ENCODE measurements at regions not wholly inside any gene's neighbourhood (a gene's known extent, or its start where the extent isn't known, plus 50 kb on each side); places are given as distances from the start of the nearest gene placed in this dataset.
A peak's percentile ranks its signal among the peaks of the same experiment; 100 is the strongest.

DNA sequence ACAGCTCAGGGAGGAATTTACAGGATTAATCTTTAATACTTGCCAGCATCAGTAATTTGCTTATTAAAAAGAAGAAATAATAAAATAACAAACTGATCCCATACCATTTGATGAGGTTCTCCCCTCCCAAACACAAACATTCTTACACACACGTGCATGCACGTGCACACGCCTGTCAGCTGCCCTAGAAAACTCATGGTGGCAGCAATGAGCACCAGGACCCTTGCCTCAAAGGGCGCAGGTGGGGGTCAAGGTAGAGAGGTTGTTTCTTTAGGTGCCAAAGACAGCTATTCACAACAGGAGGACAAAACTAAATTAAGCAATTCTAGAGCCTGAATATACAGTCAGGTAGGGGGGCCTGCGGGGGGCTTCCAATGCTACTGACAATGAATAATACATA, 219.3 kb downstream of the BUD13 start:
- Histone ChIP-seq H3K9me2 (ENCODE audit: insufficient read depth) (no peaks in the 10 kb centered on the region), H4K20me1 (replicated peaks; ENCODE audit: insufficient read depth) (no peaks in the 10 kb centered on the region), H2AFZ (no peak overlapping the region), H3K36me3 (ENCODE audit: insufficient read depth) (no peaks in the 10 kb centered on the region), H3K79me2 (replicated peaks; ENCODE audit: insufficient read depth) (no peaks in the 10 kb centered on the region), H3F3A (replicated peaks; ENCODE audit: low read depth) (no peaks in the 10 kb centered on the region), H3K4me2 (no peak overlapping the region), H3K4me1 (ENCODE audit: insufficient read depth) (no peaks in the 10 kb centered on the region), H3K27ac (ENCODE audit: low read depth) (no peak overlapping the region), H3K4me3 (no peak overlapping the region), H3K27me3 (ENCODE audit: insufficient read depth) (no peaks in the 10 kb centered on the region)
- no peak for DNase-seq (ENCODE audit: low spot score)
- no peak overlapping the region for H3K4me3 Mint-ChIP-seq
- ATAC-seq, result no peak; the same call in 2 of the 3 replicates
- H3K36me3 Mint-ChIP-seq (ENCODE audit: low read depth), result no peaks in the 10 kb centered on the region; the same call in 2 of the 3 replicates
- peaks cover 7% of the 10 kb centered on the region; the same call in 2 of the 3 replicates for H3K9me3 Mint-ChIP-seq
- TF ChIP-seq ETS1 (IDR thresholded peaks at IDR 0.05), result no peak
- no peak for TF ChIP-seq EZH2 (IDR thresholded peaks at IDR 0.05; ENCODE audit: low read depth, unreplicated experiment)
- peak; percentile 34 to 56; a peak in 3 of 4 replicates for TF ChIP-seq CTCF (conservative IDR thresholded peaks at IDR 0.05; ENCODE audit: low read depth in 2 of 2)
- no peaks in the 10 kb centered on the region; the same call in 2 of the 3 replicates for H3K4me1 Mint-ChIP-seq
- no peak overlapping the region for H3K27ac Mint-ChIP-seq
- H3K27me3 Mint-ChIP-seq (ENCODE audit: insufficient read depth, low read depth, poor library complexity), result peaks cover 13% of the 10 kb centered on the region

DNA sequence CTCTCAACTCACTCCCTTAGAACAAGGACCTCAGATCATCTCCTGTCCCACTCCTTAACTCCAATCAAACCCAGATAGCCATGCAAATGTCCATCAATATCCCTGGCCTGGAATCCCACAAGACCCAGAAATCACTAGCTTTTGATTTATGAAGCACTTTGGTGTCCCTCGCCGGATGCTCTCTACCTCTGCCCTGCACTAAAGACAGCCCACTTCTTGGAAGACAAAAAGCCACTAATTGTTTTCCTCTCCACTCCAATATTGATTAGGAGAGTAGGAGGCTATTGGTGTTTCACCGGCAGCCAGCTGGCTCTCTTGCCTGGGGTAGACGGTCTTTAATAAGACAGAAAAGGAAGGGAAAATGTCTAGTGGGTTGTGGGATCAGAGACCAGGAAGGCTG, 221.2 kb downstream of the BUD13 start:
- DNase-seq (ENCODE audit: low spot score), result no peak
- ATAC-seq, result no peak
- Mint-ChIP-seq H3K4me1 (peaks cover 4% of the 10 kb centered on the region; the same call in 1 of the 3 replicates), H3K36me3 (ENCODE audit: low read depth) (no peaks in the 10 kb centered on the region; the same call in 2 of the 3 replicates), H3K27ac (no peak overlapping the region), H3K27me3 (ENCODE audit: insufficient read depth, low read depth, poor library complexity) (peaks cover 11% of the 10 kb centered on the region), H3K9me3 (peaks cover 7% of the 10 kb centered on the region; the same call in 2 of the 3 replicates), H3K4me3 (no peak overlapping the region)
- Histone ChIP-seq H4K20me1 (replicated peaks; ENCODE audit: insufficient read depth) (no peaks in the 10 kb centered on the region), H3F3A (replicated peaks; ENCODE audit: low read depth) (no peaks in the 10 kb centered on the region), H3K79me2 (replicated peaks; ENCODE audit: insufficient read depth) (no peaks in the 10 kb centered on the region), H3K4me3 (no peak overlapping the region), H3K9me2 (ENCODE audit: insufficient read depth) (peaks cover 6% of the 10 kb centered on the region; the same call in 1 of the 2 replicates), H2AFZ (no peak overlapping the region), H3K27me3 (ENCODE audit: insufficient read depth) (no peaks in the 10 kb centered on the region), H3K4me2 (no peak overlapping the region), H3K27ac (ENCODE audit: low read depth) (no peak overlapping the region), H3K4me1 (ENCODE audit: insufficient read depth) (no peaks in the 10 kb centered on the region), H3K36me3 (ENCODE audit: insufficient read depth) (no peaks in the 10 kb centered on the region)
- TF ChIP-seq ZNF114 (CRISPR knock-in tag; IDR thresholded peaks at IDR 0.05), result no peak
- no peak for TF ChIP-seq NANOG (IDR thresholded peaks at IDR 0.05; ENCODE audit: borderline replicate concordance)
- no peak for TF ChIP-seq CREB1 (CRISPR knock-in tag; IDR thresholded peaks at IDR 0.05; ENCODE audit: low read depth)
- TF ChIP-seq ZNF331 (CRISPR knock-in tag; IDR thresholded peaks at IDR 0.05; ENCODE audit: low read depth), result no peak
- TF ChIP-seq, protein P1, sequence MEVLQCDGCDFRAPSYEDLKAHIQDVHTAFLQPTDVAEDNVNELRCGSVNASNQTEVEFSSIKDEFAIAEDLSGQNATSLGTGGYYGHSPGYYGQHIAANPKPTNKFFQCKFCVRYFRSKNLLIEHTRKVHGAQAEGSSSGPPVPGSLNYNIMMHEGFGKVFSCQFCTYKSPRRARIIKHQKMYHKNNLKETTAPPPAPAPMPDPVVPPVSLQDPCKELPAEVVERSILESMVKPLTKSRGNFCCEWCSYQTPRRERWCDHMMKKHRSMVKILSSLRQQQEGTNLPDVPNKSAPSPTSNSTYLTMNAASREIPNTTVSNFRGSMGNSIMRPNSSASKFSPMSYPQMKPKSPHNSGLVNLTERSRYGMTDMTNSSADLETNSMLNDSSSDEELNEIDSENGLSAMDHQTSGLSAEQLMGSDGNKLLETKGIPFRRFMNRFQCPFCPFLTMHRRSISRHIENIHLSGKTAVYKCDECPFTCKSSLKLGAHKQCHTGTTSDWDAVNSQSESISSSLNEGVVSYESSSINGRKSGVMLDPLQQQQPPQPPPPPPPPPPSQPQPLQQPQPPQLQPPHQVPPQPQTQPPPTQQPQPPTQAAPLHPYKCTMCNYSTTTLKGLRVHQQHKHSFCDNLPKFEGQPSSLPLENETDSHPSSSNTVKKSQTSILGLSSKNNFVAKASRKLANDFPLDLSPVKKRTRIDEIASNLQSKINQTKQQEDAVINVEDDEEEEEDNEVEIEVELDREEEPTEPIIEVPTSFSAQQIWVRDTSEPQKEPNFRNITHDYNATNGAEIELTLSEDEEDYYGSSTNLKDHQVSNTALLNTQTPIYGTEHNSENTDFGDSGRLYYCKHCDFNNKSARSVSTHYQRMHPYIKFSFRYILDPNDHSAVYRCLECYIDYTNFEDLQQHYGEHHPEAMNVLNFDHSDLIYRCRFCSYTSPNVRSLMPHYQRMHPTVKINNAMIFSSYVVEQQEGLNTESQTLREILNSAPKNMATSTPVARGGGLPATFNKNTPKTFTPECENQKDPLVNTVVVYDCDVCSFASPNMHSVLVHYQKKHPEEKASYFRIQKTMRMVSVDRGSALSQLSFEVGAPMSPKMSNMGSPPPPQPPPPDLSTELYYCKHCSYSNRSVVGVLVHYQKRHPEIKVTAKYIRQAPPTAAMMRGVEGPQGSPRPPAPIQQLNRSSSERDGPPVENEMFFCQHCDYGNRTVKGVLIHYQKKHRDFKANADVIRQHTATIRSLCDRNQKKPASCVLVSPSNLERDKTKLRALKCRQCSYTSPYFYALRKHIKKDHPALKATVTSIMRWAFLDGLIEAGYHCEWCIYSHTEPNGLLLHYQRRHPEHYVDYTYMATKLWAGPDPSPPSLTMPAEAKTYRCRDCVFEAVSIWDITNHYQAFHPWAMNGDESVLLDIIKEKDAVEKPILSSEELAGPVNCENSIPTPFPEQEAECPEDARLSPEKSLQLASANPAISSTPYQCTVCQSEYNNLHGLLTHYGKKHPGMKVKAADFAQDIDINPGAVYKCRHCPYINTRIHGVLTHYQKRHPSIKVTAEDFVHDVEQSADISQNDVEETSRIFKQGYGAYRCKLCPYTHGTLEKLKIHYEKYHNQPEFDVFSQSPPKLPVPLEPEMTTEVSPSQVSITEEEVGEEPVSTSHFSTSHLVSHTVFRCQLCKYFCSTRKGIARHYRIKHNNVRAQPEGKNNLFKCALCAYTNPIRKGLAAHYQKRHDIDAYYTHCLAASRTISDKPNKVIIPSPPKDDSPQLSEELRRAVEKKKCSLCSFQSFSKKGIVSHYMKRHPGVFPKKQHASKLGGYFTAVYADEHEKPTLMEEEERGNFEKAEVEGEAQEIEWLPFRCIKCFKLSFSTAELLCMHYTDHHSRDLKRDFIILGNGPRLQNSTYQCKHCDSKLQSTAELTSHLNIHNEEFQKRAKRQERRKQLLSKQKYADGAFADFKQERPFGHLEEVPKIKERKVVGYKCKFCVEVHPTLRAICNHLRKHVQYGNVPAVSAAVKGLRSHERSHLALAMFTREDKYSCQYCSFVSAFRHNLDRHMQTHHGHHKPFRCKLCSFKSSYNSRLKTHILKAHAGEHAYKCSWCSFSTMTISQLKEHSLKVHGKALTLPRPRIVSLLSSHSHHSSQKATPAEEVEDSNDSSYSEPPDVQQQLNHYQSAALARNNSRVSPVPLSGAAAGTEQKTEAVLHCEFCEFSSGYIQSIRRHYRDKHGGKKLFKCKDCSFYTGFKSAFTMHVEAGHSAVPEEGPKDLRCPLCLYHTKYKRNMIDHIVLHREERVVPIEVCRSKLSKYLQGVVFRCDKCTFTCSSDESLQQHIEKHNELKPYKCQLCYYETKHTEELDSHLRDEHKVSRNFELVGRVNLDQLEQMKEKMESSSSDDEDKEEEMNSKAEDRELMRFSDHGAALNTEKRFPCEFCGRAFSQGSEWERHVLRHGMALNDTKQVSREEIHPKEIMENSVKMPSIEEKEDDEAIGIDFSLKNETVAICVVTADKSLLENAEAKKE (CRISPR knock-in tag; IDR thresholded peaks at IDR 0.05), result no peak
- no peak for TF ChIP-seq JUNB (IDR thresholded peaks at IDR 0.05; ENCODE audit: unreplicated experiment)
- no peak for TF ChIP-seq EZH2phosphoT487 (IDR thresholded peaks at IDR 0.05; ENCODE audit: unreplicated experiment)
- no peak for TF ChIP-seq POLR2AphosphoS5 (IDR thresholded peaks at IDR 0.05; ENCODE audit: low read depth)
- no peak for TF ChIP-seq CTCF (conservative IDR thresholded peaks at IDR 0.05; ENCODE audit: low read depth in 2 of 2)
